ENCODE measurements at regions not wholly inside any gene's neighbourhood (a gene's known extent, or its start where the extent isn't known, plus 50 kb on each side); places are given as distances from the start of the nearest gene placed in this dataset.

- peaks cover 0 to 9% (median 0%) of the 10 kb centered on the region in 11 experiments; a peak in 2 of 22 replicates for H3K9me3 ChIP-seq (replicated peaks in 1 of 11)
These were observed 85.5 kb upstream of the NUDT4 start for GRCh38 chr12:93292213-93292612.

GRCh38 chr12:93292731-93293566, 84.8 kb upstream of the NUDT4 start:
- no peak for TF ChIP-seq Cebpa-rat (IDR thresholded peaks at IDR 0.05)
- no peak overlapping the region for H3K4me2 ChIP-seq
- no peak overlapping the region for H3K27ac ChIP-seq

More at GRCh38 chr12:93292213-93292612, 85.5 kb upstream of the NUDT4 start:
- H3K4me1 ChIP-seq, result peaks cover 7 to 10% (median 9%) of the 10 kb centered on the region in 10 experiments
- no peaks in the 10 kb centered on the region for H3K36me3 ChIP-seq
- no peak overlapping the region for H3K4me3 ChIP-seq
- H3K27me3 ChIP-seq, result no peaks in the 10 kb centered on the region
- H3K27ac ChIP-seq, result no peak overlapping the region
- H3K4me2 ChIP-seq, result no peak overlapping the region
- no peak overlapping the region for H3K9ac ChIP-seq
- no peak for TF ChIP-seq Cebpa-rat (IDR thresholded peaks at IDR 0.05)
- H4K20me1 ChIP-seq, result no peaks in the 10 kb centered on the region

GRCh38 chr12:93297032-93297431, 80.7 kb upstream of the NUDT4 start:
- no peaks in the 10 kb centered on the region for H4K20me1 ChIP-seq
- no peaks in the 10 kb centered on the region for H3K9me3 ChIP-seq (replicated peaks in 1 of 11)
- H3K4me3 ChIP-seq, result no peak overlapping the region
- peak overlapping the region; percentile 53 to 87 (median 77) for H3K4me2 ChIP-seq
- no peaks in the 10 kb centered on the region for H3K36me3 ChIP-seq
- peak overlapping the region in 2 of 11 experiments; percentile 5 to 34; a peak in 3 of 22 replicates for H3K27ac ChIP-seq
- TF ChIP-seq Cebpa-rat (IDR thresholded peaks at IDR 0.05), result no peak
- H3K4me1 ChIP-seq, result peaks cover 17 to 28% (median 22%) of the 10 kb centered on the region in 10 experiments
- no peaks in the 10 kb centered on the region for H3K27me3 ChIP-seq
- peak overlapping the region in 3 of 11 experiments; percentile 2 to 14 (median 6); a peak in 3 of 22 replicates for H3K9ac ChIP-seq

More at GRCh38 chr12:93292731-93293566, 84.8 kb upstream of the NUDT4 start:
- Histone ChIP-seq H3K4me3 (no peak overlapping the region), H3K9ac (no peak overlapping the region), H3K27me3 (no peaks in the 10 kb centered on the region), H3K4me1 (peaks cover 14 to 17% (median 16%) of the 10 kb centered on the region in 10 experiments), H3K9me3 (replicated peaks in 1 of 11) (peaks cover 0 to 9% (median 0%) of the 10 kb centered on the region in 11 experiments; a peak in 2 of 22 replicates), H4K20me1 (no peaks in the 10 kb centered on the region), H3K36me3 (no peaks in the 10 kb centered on the region)

- Histone ChIP-seq H3K27ac (peak overlapping the region in 2 of 11 experiments; percentile 5 to 34; a peak in 3 of 22 replicates), H3K27me3 (no peaks in the 10 kb centered on the region), H3K4me3 (no peak overlapping the region), H3K9ac (peak overlapping the region in 3 of 11 experiments; percentile 2 to 14 (median 6); a peak in 3 of 22 replicates), H3K9me3 (replicated peaks in 1 of 11) (no peaks in the 10 kb centered on the region), H3K36me3 (no peaks in the 10 kb centered on the region), H4K20me1 (no peaks in the 10 kb centered on the region), H3K4me2 (peak overlapping the region; percentile 53 to 87 (median 77)), H3K4me1 (peaks cover 17 to 31% (median 25%) of the 10 kb centered on the region in 10 experiments)
- TF ChIP-seq Cebpa-rat (IDR thresholded peaks at IDR 0.05), result no peak
These were observed 80.2 kb upstream of the NUDT4 start for GRCh38 chr12:93297536-93297935.

GRCh38 chr12:93299262-93299846, 78.4 kb upstream of the NUDT4 start:
- Histone ChIP-seq H3K27me3 (no peaks in the 10 kb centered on the region), H3K27ac (no peak overlapping the region), H3K4me3 (no peak overlapping the region), H3K9me3 (replicated peaks in 1 of 11) (no peaks in the 10 kb centered on the region), H3K4me1 (peaks cover 20 to 37% (median 30%) of the 10 kb centered on the region in 10 experiments), H3K4me2 (no peak overlapping the region), H3K36me3 (no peaks in the 10 kb centered on the region), H4K20me1 (no peaks in the 10 kb centered on the region), H3K9ac (no peak overlapping the region)
- TF ChIP-seq Cebpa-rat (IDR thresholded peaks at IDR 0.05), result no peak

GRCh38 chr12:93300611-93301021, 77.1 kb upstream of the NUDT4 start:
- TF ChIP-seq Cebpa-rat (IDR thresholded peaks at IDR 0.05), result no peak
- Histone ChIP-seq H3K4me3 (no peak overlapping the region), H3K9ac (no peak overlapping the region), H3K4me1 (peaks cover 20 to 37% (median 30%) of the 10 kb centered on the region in 10 experiments), H3K4me2 (no peak overlapping the region), H4K20me1 (no peaks in the 10 kb centered on the region), H3K27ac (no peak overlapping the region), H3K9me3 (replicated peaks in 1 of 11) (peaks cover 3 to 10% (median 8%) of the 10 kb centered on the region in 11 experiments; a peak in 20 of 22 replicates), H3K36me3 (no peaks in the 10 kb centered on the region), H3K27me3 (no peaks in the 10 kb centered on the region)

- H3K27ac ChIP-seq, result no peak overlapping the region
- no peaks in the 10 kb centered on the region for H3K36me3 ChIP-seq
- no peak overlapping the region for H3K4me3 ChIP-seq
- peaks cover 8 to 23% (median 17%) of the 10 kb centered on the region in 10 experiments for H3K4me1 ChIP-seq
- no peaks in the 10 kb centered on the region for H3K27me3 ChIP-seq
- no peak overlapping the region for H3K9ac ChIP-seq
- peaks cover 9 to 29% (median 20%) of the 10 kb centered on the region in 11 experiments; a peak in 20 of 22 replicates for H3K9me3 ChIP-seq (replicated peaks in 1 of 11)
- H3K4me2 ChIP-seq, result peak overlapping the region in 9 of 11 experiments; percentile 1 to 49 (median 24); a peak in 13 of 22 replicates
- TF ChIP-seq Cebpa-rat (IDR thresholded peaks at IDR 0.05), result no peak
- H4K20me1 ChIP-seq, result no peaks in the 10 kb centered on the region
These were observed 75.1 kb upstream of the NUDT4 start for GRCh38 chr12:93302331-93303229.

- Histone ChIP-seq H3K27ac (no peak overlapping the region), H3K4me2 (no peak overlapping the region), H4K20me1 (no peaks in the 10 kb centered on the region), H3K9me3 (replicated peaks in 1 of 11) (peaks cover 9 to 31% (median 20%) of the 10 kb centered on the region in 11 experiments; a peak in 20 of 22 replicates), H3K4me3 (no peak overlapping the region), H3K4me1 (peaks cover 0 to 9% (median 7%) of the 10 kb centered on the region in 10 experiments; a peak in 12 of 20 replicates), H3K36me3 (no peaks in the 10 kb centered on the region), H3K27me3 (no peaks in the 10 kb centered on the region), H3K9ac (no peak overlapping the region)
- no peak for TF ChIP-seq Cebpa-rat (IDR thresholded peaks at IDR 0.05)
These were observed 71.1 kb upstream of the NUDT4 start for GRCh38 chr12:93306636-93307035.
